ENCODE measurements at regions not wholly inside any gene's neighbourhood (a gene's known extent, or its start where the extent isn't known, plus 50 kb on each side); places are given as distances from the start of the nearest gene placed in this dataset.
"Not testable (repeated sequence)": the region's sequence is repeated elsewhere in the genome, so short reads cannot be mapped to it uniquely, and the experiment has no call there.

GRCh38 chr2:47697000-47697601 is 85.8 kb upstream of the MSH6 start:
- H3K4me3 ChIP-seq (ENCODE audit: low read length) = no peak overlapping the region
- TF ChIP-seq, protein P1, sequence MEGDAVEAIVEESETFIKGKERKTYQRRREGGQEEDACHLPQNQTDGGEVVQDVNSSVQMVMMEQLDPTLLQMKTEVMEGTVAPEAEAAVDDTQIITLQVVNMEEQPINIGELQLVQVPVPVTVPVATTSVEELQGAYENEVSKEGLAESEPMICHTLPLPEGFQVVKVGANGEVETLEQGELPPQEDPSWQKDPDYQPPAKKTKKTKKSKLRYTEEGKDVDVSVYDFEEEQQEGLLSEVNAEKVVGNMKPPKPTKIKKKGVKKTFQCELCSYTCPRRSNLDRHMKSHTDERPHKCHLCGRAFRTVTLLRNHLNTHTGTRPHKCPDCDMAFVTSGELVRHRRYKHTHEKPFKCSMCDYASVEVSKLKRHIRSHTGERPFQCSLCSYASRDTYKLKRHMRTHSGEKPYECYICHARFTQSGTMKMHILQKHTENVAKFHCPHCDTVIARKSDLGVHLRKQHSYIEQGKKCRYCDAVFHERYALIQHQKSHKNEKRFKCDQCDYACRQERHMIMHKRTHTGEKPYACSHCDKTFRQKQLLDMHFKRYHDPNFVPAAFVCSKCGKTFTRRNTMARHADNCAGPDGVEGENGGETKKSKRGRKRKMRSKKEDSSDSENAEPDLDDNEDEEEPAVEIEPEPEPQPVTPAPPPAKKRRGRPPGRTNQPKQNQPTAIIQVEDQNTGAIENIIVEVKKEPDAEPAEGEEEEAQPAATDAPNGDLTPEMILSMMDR (conservative IDR thresholded peaks at IDR 0.05; ENCODE audit: low read depth, low read length) = no peak
- no peak for DNase-seq (ENCODE audit: low read depth)

- TF ChIP-seq, protein P1 (conservative IDR thresholded peaks at IDR 0.05; ENCODE audit: low read depth, low read length) = no peak
- no peak for DNase-seq (ENCODE audit: low read depth)
- H3K4me3 ChIP-seq (ENCODE audit: low read length) = no peak overlapping the region
Measured at GRCh38 chr2:47696478-47696831, 86.5 kb upstream of the MSH6 start.

DNA sequence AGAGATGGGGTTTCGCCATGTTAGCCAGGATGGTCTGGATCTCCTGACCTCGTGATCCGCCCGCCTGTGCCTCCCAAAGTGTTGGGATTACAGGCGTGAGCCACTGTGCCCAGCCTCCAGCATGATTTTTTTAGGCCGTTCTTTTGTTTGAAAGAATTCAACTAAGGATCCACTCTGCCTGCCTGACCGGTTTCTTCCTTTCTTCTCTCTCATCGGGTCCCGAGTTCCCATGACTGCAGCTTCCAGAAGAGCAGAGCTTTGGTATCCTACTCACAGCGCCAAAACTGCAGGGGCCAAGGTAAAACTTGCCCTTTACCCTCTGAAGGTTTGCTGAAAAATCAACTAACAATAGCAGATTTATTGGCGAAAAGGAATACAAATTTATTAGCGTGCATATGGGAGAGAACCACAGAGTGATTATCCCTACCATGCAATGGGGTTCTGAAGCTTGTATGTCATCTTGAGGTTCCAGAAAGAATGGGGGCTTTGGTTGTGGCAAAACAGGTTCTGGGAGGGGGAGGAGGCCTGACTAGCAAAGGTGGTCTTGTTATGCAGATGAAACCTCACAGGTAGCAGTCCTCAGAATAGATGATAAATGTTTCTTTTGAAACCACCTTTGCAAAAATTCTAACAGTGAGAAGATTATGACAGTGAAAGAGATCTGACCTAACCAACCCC is 87.0 kb upstream of the MSH6 start:
- no peak overlapping the region for H3K4me3 ChIP-seq (ENCODE audit: low read length)
- TF ChIP-seq, protein P1 (conservative IDR thresholded peaks at IDR 0.05; ENCODE audit: low read depth, low read length) = no peak
- no peak for DNase-seq (ENCODE audit: low read depth)

GRCh38 chr2:47694451-47694850 is 88.5 kb upstream of the MSH6 start:
- not testable (repeated sequence) for DNase-seq (ENCODE audit: low read depth); H3K4me3 ChIP-seq (ENCODE audit: low read length)

DNA sequence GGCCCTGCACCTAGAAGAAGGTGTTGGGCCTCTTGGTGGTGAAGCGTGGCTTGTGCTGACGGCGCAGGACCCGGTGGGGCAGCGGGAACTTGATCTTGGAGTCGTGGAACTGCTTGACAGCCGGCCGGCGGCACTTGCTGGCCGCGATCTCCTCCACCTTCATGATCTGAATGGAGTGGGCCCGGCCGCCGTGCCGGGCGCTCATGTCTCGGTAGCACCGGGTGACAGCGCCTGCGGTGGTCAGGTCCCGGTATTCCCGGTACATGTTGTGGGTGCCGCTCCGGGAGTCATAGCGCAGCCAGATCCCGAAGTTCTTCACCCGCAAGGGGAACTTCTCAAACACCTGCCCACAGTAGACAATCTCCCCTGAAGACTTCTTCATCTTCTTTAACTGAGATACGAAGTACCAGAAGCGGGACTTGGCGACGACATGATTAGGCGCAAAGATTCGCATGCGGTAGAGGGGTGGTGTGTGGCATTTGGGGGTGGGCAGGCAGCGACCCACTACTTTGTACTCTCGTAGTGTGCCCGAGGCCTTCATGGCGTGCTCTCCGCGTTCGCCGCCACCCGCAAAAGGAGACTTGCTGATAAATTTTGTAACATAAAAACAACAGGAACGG is 92.1 kb upstream of the MSH6 start:
- H3K4me3 ChIP-seq (ENCODE audit: low read length); DNase-seq (ENCODE audit: low read depth): not testable (repeated sequence)

DNA sequence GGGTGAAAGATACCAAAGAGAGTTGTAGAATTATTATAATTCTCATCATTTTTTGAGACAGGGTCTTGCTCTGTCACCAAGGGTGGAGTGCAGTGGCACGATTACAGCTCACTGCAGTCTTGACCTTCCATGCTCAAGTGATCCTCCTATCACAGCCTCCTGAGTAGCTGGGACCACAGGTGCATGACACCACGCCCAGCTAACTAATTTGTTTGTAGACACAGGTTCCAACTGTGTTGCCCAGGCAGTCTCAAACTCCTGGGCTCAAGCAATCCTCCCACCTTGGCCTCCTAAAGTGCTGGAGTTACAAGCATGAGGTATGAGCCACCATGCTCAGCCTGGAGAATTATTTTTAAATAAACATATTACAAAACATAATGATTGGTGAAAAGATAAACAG is 92.8 kb upstream of the MSH6 start:
- no peak overlapping the region for H3K4me3 ChIP-seq (ENCODE audit: low read length)
- TF ChIP-seq, protein P1 (conservative IDR thresholded peaks at IDR 0.05; ENCODE audit: low read depth, low read length) = no peak
- no peak for DNase-seq (ENCODE audit: low read depth)

- DNase-seq (ENCODE audit: low read depth); H3K4me3 ChIP-seq (ENCODE audit: low read length): not testable (repeated sequence)
Measured at GRCh38 chr2:47689118-47689517, 93.8 kb upstream of the MSH6 start.

DNA sequence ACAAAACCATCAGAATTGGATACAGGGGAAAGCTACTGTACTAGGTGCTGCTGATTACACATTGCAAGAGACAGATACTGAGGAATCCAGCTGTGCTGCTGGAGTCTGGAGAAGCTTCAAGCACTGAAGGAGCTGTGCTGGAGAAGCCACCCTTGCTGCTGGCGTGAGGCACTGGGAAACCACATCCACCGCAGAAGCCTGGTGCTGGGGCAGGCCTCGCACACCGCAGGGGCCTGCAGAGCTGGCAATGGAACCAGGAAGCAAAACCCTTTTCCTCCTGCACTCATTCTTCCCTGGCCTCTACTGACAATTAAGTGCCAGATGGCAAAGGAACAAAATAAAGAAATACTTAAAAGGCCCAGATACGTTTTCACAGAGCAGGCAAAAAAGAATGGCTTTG is 94.4 kb upstream of the MSH6 start:
- no peak for DNase-seq (ENCODE audit: low read depth)
- H3K4me3 ChIP-seq (ENCODE audit: low read length) = no peak overlapping the region
- TF ChIP-seq, protein P1 (conservative IDR thresholded peaks at IDR 0.05; ENCODE audit: low read depth, low read length) = no peak

All from retinal pigment epithelial cell (primary cell).